MM.1S (cell line): ENCODE measurements at regions not wholly inside any gene's neighbourhood (a gene's known extent, or its start where the extent isn't known, plus 50 kb on each side); places are given as distances from the start of the nearest gene placed in this dataset.

Experiments
- CTCF ChIP-seq: fragments of 300-600 bp; sonication (generic); IDR thresholded peaks from 2 replicates; pipeline ENCODE4 v1.5.1; 2016; ENCODE audit warnings: antibody characterized with exemption, low read length, mixed read lengths
- EZH2 ChIP-seq: fragments of 300-600 bp; sonication (generic); optimal IDR thresholded peaks from 2 replicates; pipeline ENCODE3; 2017; ENCODE audit warnings: low read depth, mild to moderate bottlenecking, antibody characterized with exemption, low read length, mixed read lengths

GRCh38 chr21:29235714-29236197, 63.0 kb upstream of the BACH1 start:
- TF ChIP-seq EZH2: no peak
- TF ChIP-seq CTCF: no peak
